Fibroblast of villous mesenchyme (primary cell): ENCODE measurements at regions not wholly inside any gene's neighbourhood (a gene's known extent, or its start where the extent isn't known, plus 50 kb on each side); places are given as distances from the start of the nearest gene placed in this dataset.

Experiments
- DNase-seq: peaks from one replicate; pipeline ENCODE4 v3.0.0-alpha.2; 2010; ENCODE audit warnings: low read depth
- H3K4me3 ChIP-seq: 2 replicates; pipeline ENCODE4 v1.5.1; 2011; ENCODE audit warnings: low read depth, mild to moderate bottlenecking, low read length
- CTCF ChIP-seq: IDR thresholded peaks from 2 replicates; pipeline ENCODE4 v1.5.1; 2012; ENCODE audit warnings: low read depth, mild to moderate bottlenecking, low read length; ENCODE audit not compliant: insufficient read depth

- H3K4me3 ChIP-seq, result no peak overlapping the region
- peak; percentile 28 for DNase-seq
- TF ChIP-seq CTCF, result no peak
Measured at GRCh38 chr7:67821116-67821515, 824.5 kb downstream of the TYW1 start.

- TF ChIP-seq CTCF, result no peak
- no peak overlapping the region for H3K4me3 ChIP-seq
- DNase-seq, result peak; percentile 14
Measured at GRCh38 chr7:67823345-67823744, 826.7 kb downstream of the TYW1 start.

GRCh38 chr7:67825356-67825755, 828.7 kb downstream of the TYW1 start:
- TF ChIP-seq CTCF, result no peak
- no peak for DNase-seq
- no peak overlapping the region for H3K4me3 ChIP-seq

GRCh38 chr7:67841896-67842295, 845.3 kb downstream of the TYW1 start:
- no peak overlapping the region for H3K4me3 ChIP-seq
- DNase-seq, result no peak
- no peak for TF ChIP-seq CTCF

GRCh38 chr7:67842571-67842970, 845.9 kb downstream of the TYW1 start:
- TF ChIP-seq CTCF, result no peak
- DNase-seq, result no peak
- H3K4me3 ChIP-seq, result no peak overlapping the region

- TF ChIP-seq CTCF, result no peak
- no peak for DNase-seq
Measured at GRCh38 chr7:67843001-67843565, 846.5 kb downstream of the TYW1 start.

GRCh38 chr7:67843615-67844014, 847.0 kb downstream of the TYW1 start:
- TF ChIP-seq CTCF, result no peak
- DNase-seq, result no peak
- no peak overlapping the region for H3K4me3 ChIP-seq

More at GRCh38 chr7:67843001-67843565, 846.5 kb downstream of the TYW1 start:
- H3K4me3 ChIP-seq, result no peak overlapping the region
